ENCODE measurements at regions not wholly inside any gene's neighbourhood (a gene's known extent, or its start where the extent isn't known, plus 50 kb on each side); places are given as distances from the start of the nearest gene placed in this dataset.

DNA sequence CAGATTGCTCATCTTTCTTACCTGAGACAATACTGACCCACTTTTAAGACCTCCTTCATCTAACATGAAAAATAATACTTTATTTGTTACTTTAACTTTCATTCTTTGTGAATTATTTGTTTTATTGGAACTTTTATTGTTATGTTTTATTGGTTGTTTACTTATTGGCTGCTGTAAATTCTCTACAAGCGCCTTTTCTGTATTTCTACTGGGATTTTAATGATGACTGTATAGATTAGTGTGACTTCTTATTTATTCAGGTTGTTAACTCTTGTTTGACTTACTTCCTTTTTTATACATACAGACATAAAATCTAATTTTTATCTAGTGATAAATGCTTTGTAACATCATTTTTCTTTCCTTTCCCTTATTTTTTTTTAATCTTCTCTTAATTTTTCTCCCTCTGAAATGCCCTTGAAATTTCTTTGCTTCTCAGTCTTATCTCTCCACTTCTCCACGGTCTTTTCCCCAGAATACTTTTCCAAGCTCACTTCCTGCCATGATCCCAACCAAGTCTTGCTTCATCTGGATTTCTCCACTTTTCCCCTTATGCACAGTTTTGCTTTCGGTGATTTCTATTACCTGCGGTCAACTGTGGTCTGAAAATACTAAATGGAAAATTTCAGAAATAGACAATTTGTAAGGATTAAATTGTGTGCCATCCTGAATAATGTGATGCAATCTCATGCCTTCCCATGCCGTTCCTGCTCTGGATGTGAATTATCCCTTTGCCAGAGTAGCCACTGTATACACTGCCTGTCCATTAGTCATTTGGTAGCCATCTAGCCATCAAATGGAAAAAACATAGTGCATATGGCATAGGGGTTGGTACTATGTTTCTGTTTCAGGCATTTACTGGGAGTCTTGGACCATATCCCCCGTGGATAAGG, 265.9 kb downstream of the PRL start:
- peaks cover 9% of the 10 kb centered on the region for H3F3A ChIP-seq (replicated peaks; ENCODE audit: insufficient read depth)
- WGBS (ENCODE audit: low lambda C conversion rate): 95% methylated on average over 6 of the region's 6 CpGs
- ChIA-PET CTCF (no interaction called here), POLR2A (no interaction called here)
- H3K27me3 ChIP-seq (ENCODE audit: insufficient read depth): no peaks in the 10 kb centered on the region
- no peaks in the 10 kb centered on the region for H3K9me3 ChIP-seq
- no peaks in the 10 kb centered on the region for H3K79me2 ChIP-seq (ENCODE audit: insufficient read depth)
- no peak for DNase-seq
- no peak overlapping the region for H3K27ac ChIP-seq (ENCODE audit: low read depth in 2 of 2, low read length in 1 of 2)
- no peak overlapping the region for H2AFZ ChIP-seq (ENCODE audit: low read depth)
- no peak overlapping the region for H3K9ac ChIP-seq
- H3K9me2 ChIP-seq: no peaks in the 10 kb centered on the region
- H3K4me3 ChIP-seq (ENCODE audit: low read depth in 2 of 2, low read length in 1 of 2): no peak overlapping the region
- H3K4me2 ChIP-seq: no peak overlapping the region
- H3K36me3 ChIP-seq (replicated peaks in 1 of 2; ENCODE audit: control insufficient read depth in 1 of 2, insufficient read depth in 2 of 2, low read length in 1 of 2): peaks cover 0 to 4% of the 10 kb centered on the region in 2 experiments
- H3K4me1 ChIP-seq (ENCODE audit: control insufficient read depth in 1 of 2, insufficient read depth in 2 of 2, low read depth in 1 of 2, low read length in 1 of 2): peaks cover under 1 to 1% of the 10 kb centered on the region in 2 experiments; a peak in 3 of 4 replicates
- no peak for TF ChIP-seq TCF12 (IDR thresholded peaks at IDR 0.05)
- TF ChIP-seq, protein P1, sequence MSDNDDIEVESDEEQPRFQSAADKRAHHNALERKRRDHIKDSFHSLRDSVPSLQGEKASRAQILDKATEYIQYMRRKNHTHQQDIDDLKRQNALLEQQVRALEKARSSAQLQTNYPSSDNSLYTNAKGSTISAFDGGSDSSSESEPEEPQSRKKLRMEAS (IDR thresholded peaks at IDR 0.05; ENCODE audit: low read depth): no peak
- TF ChIP-seq FOXJ3 (CRISPR knock-in tag; IDR thresholded peaks at IDR 0.05): no peak
- no peak for TF ChIP-seq NFIC (IDR thresholded peaks at IDR 0.05; ENCODE audit: borderline replicate concordance)
- no peak for TF ChIP-seq MXI1 (IDR thresholded peaks at IDR 0.05; ENCODE audit: low read depth, low read length)
- TF ChIP-seq, protein P2, sequence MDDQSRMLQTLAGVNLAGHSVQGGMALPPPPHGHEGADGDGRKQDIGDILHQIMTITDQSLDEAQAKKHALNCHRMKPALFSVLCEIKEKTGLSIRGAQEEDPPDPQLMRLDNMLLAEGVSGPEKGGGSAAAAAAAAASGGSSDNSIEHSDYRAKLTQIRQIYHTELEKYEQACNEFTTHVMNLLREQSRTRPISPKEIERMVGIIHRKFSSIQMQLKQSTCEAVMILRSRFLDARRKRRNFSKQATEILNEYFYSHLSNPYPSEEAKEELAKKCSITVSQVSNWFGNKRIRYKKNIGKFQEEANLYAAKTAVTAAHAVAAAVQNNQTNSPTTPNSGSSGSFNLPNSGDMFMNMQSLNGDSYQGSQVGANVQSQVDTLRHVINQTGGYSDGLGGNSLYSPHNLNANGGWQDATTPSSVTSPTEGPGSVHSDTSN (IDR thresholded peaks at IDR 0.05): no peak
- TF ChIP-seq, protein P3, sequence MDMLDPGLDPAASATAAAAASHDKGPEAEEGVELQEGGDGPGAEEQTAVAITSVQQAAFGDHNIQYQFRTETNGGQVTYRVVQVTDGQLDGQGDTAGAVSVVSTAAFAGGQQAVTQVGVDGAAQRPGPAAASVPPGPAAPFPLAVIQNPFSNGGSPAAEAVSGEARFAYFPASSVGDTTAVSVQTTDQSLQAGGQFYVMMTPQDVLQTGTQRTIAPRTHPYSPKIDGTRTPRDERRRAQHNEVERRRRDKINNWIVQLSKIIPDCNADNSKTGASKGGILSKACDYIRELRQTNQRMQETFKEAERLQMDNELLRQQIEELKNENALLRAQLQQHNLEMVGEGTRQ (IDR thresholded peaks at IDR 0.05; ENCODE audit: borderline replicate concordance, low read depth, low read length): no peak
- no peak for TF ChIP-seq ELF1 (IDR thresholded peaks at IDR 0.05)
- TF ChIP-seq SMC3 (IDR thresholded peaks at IDR 0.05; ENCODE audit: low read depth, low read length): no peak
- no peak for TF ChIP-seq SIN3A (IDR thresholded peaks at IDR 0.05; ENCODE audit: borderline replicate concordance, low read depth, low read length)
- TF ChIP-seq, protein P4, sequence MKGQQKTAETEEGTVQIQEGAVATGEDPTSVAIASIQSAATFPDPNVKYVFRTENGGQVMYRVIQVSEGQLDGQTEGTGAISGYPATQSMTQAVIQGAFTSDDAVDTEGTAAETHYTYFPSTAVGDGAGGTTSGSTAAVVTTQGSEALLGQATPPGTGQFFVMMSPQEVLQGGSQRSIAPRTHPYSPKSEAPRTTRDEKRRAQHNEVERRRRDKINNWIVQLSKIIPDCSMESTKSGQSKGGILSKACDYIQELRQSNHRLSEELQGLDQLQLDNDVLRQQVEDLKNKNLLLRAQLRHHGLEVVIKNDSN (IDR thresholded peaks at IDR 0.05; ENCODE audit: borderline replicate concordance, low read depth): no peak
- TF ChIP-seq, protein P5, sequence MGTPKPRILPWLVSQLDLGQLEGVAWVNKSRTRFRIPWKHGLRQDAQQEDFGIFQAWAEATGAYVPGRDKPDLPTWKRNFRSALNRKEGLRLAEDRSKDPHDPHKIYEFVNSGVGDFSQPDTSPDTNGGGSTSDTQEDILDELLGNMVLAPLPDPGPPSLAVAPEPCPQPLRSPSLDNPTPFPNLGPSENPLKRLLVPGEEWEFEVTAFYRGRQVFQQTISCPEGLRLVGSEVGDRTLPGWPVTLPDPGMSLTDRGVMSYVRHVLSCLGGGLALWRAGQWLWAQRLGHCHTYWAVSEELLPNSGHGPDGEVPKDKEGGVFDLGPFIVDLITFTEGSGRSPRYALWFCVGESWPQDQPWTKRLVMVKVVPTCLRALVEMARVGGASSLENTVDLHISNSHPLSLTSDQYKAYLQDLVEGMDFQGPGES (IDR thresholded peaks at IDR 0.05; ENCODE audit: low read depth, low read length): no peak
- no peak for TF ChIP-seq RFX5 (IDR thresholded peaks at IDR 0.05; ENCODE audit: low read length)
- TF ChIP-seq FOXM1 (IDR thresholded peaks at IDR 0.05; ENCODE audit: low read depth): no peak
- no peaks in the 10 kb centered on the region for H4K20me1 ChIP-seq (ENCODE audit: insufficient read depth)
